Astrocyte (in vitro differentiated cells and primary cell): ENCODE measurements at regions not wholly inside any gene's neighbourhood (a gene's known extent, or its start where the extent isn't known, plus 50 kb on each side); places are given as distances from the start of the nearest gene placed in this dataset.

ENCODE experiments used
- EZH2 ChIP-seq: IDR thresholded peaks from 2 replicates; pipeline ENCODE4 v1.6.1; 2012; ENCODE audit warnings: mild to moderate bottlenecking, low read length, inconsistent platforms; ENCODE audit not compliant: insufficient read depth
- TF ChIP-seq, protein P1 (sequence below): IDR thresholded peaks from 2 replicates; pipeline ENCODE4 v1.5.1; 2011; ENCODE audit warnings: low read depth, mild to moderate bottlenecking, inconsistent platforms, low read length, moderate library complexity; ENCODE audit not compliant: insufficient read depth

DNA sequence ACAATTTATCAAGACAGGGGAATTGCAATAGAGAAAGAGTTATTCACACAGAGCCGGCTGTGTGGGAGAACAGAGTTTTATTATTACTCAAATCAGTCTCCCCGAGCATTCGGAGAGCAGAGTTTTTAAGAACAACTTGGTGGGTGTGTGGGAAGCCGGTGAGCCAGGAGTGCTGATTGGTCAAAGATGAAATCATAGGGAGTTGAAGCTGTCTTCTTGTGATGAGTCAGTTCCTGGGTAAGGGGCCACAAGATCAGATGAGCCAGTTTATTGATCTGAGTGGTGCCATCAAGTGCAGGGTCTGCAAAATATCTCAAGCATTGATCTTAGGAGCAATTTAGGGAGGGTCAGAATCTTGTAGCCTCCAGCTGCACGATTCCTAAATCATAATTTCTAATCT, 50.0 kb upstream of the ECI2 start:
- TF ChIP-seq, protein P1, sequence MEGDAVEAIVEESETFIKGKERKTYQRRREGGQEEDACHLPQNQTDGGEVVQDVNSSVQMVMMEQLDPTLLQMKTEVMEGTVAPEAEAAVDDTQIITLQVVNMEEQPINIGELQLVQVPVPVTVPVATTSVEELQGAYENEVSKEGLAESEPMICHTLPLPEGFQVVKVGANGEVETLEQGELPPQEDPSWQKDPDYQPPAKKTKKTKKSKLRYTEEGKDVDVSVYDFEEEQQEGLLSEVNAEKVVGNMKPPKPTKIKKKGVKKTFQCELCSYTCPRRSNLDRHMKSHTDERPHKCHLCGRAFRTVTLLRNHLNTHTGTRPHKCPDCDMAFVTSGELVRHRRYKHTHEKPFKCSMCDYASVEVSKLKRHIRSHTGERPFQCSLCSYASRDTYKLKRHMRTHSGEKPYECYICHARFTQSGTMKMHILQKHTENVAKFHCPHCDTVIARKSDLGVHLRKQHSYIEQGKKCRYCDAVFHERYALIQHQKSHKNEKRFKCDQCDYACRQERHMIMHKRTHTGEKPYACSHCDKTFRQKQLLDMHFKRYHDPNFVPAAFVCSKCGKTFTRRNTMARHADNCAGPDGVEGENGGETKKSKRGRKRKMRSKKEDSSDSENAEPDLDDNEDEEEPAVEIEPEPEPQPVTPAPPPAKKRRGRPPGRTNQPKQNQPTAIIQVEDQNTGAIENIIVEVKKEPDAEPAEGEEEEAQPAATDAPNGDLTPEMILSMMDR = no peak
- no peak for TF ChIP-seq EZH2
